ENCODE measurements at regions not wholly inside any gene's neighbourhood (a gene's known extent, or its start where the extent isn't known, plus 50 kb on each side); places are given as distances from the start of the nearest gene placed in this dataset.
A peak's percentile ranks its signal among the peaks of the same experiment; 100 is the strongest.

DNA sequence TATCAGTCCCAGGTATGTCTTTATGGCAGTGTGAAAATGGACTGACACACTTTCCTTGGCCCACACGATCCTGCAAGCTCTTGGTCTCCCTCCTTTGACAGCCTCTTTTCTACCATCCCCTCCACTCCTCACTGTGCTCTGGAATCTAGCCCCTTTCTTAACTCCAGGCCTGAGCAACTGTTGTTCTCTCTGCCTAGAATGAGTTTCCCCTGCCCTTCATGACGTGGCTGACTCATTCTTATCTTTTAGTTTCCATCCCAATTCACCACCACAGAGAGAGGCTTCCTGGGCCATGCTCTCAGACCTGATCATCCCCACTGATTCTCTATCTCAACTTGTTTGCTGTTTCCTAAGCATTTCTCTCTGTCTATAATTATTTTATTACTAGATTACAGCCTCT lies 157.4 kb upstream of the HMGA2 start:
- no peak for FAIRE-seq

DNA sequence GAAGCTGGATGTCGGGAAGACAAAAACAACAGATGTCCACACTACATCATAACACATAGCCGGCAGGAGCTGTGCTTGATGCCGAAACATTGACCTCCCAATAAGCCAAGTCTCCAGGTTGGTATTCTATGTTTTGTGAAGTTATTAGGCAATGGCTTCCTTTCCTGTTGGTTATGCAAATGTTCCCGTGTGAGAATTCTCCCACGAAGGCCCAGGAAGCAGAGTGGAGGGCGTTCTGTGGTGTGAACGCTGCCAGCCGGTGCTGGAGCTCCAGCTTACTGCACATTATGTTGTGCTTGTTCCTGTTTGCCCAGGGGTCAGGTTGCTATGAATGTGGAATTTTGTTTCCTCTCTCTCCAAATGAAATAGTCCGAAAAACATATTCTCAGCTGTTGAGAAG lies 156.4 kb upstream of the HMGA2 start:
- H3K9me3 Mint-ChIP-seq (ENCODE audit: unreplicated experiment), result peaks cover 15% of the 10 kb centered on the region
- Histone ChIP-seq H3K79me2 (ENCODE audit: insufficient read depth, low read length) (no peaks in the 10 kb centered on the region), H3K9ac (ENCODE audit: low read length) (no peak overlapping the region), H3K36me3 (ENCODE audit: insufficient read depth, low read length) (no peaks in the 10 kb centered on the region), H3K4me1 (ENCODE audit: insufficient read depth, low read length) (peaks cover 36% of the 10 kb centered on the region), H4K20me1 (ENCODE audit: insufficient read depth, low read length) (no peaks in the 10 kb centered on the region), H3K4me3 (ENCODE audit: insufficient read depth, low read depth, low read length) (no peak overlapping the region), H3K9me3 (ENCODE audit: insufficient read depth, low read depth, low read length) (peaks cover 5% of the 10 kb centered on the region), H3K27ac (ENCODE audit: low read depth, low read length) (no peak overlapping the region), H2AFZ (ENCODE audit: low read depth, low read length) (no peak overlapping the region), H3K4me2 (ENCODE audit: low read length) (no peak overlapping the region), H3K27me3 (ENCODE audit: insufficient read depth, low read length) (no peaks in the 10 kb centered on the region)
- no peaks in the 10 kb centered on the region for H3K27me3 Mint-ChIP-seq (ENCODE audit: low read depth, unreplicated experiment)
- H3K4me1 Mint-ChIP-seq (ENCODE audit: low read depth, unreplicated experiment), result peaks cover 38% of the 10 kb centered on the region
- no peak overlapping the region for H3K27ac Mint-ChIP-seq (ENCODE audit: unreplicated experiment)
- TF ChIP-seq, protein P1, sequence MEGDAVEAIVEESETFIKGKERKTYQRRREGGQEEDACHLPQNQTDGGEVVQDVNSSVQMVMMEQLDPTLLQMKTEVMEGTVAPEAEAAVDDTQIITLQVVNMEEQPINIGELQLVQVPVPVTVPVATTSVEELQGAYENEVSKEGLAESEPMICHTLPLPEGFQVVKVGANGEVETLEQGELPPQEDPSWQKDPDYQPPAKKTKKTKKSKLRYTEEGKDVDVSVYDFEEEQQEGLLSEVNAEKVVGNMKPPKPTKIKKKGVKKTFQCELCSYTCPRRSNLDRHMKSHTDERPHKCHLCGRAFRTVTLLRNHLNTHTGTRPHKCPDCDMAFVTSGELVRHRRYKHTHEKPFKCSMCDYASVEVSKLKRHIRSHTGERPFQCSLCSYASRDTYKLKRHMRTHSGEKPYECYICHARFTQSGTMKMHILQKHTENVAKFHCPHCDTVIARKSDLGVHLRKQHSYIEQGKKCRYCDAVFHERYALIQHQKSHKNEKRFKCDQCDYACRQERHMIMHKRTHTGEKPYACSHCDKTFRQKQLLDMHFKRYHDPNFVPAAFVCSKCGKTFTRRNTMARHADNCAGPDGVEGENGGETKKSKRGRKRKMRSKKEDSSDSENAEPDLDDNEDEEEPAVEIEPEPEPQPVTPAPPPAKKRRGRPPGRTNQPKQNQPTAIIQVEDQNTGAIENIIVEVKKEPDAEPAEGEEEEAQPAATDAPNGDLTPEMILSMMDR (IDR thresholded peaks at IDR 0.05; ENCODE audit: insufficient read depth, low read depth, low read length), result no peak
- no peak for TF ChIP-seq EZH2 (IDR thresholded peaks at IDR 0.05; ENCODE audit: insufficient read depth, low read length)
- FAIRE-seq (no peak), DNase-seq (ENCODE audit: low read depth) (no peak)
- H3K4me3 Mint-ChIP-seq (ENCODE audit: unreplicated experiment), result no peak overlapping the region
- H3K36me3 Mint-ChIP-seq (ENCODE audit: low read depth, unreplicated experiment), result no peaks in the 10 kb centered on the region

More for the DNA sequence above, 157.4 kb upstream of the HMGA2 start:
- peaks cover 5% of the 10 kb centered on the region for H3K9me3 ChIP-seq (ENCODE audit: insufficient read depth, low read depth, low read length)
- peak overlapping the region; percentile 7 for H2AFZ ChIP-seq (ENCODE audit: low read depth, low read length)
- Mint-ChIP-seq H3K27me3 (ENCODE audit: low read depth, unreplicated experiment) (no peaks in the 10 kb centered on the region), H3K9me3 (ENCODE audit: unreplicated experiment) (peaks cover 15% of the 10 kb centered on the region), H3K27ac (ENCODE audit: unreplicated experiment) (no peak overlapping the region), H3K36me3 (ENCODE audit: low read depth, unreplicated experiment) (no peaks in the 10 kb centered on the region), H3K4me1 (ENCODE audit: low read depth, unreplicated experiment) (peaks cover 34% of the 10 kb centered on the region), H3K4me3 (ENCODE audit: unreplicated experiment) (no peak overlapping the region)
- no peaks in the 10 kb centered on the region for H3K27me3 ChIP-seq (ENCODE audit: insufficient read depth, low read length)
- no peaks in the 10 kb centered on the region for H4K20me1 ChIP-seq (ENCODE audit: insufficient read depth, low read length)
- peaks cover 37% of the 10 kb centered on the region for H3K4me1 ChIP-seq (ENCODE audit: insufficient read depth, low read length)
- H3K4me2 ChIP-seq (ENCODE audit: low read length), result no peak overlapping the region
- H3K36me3 ChIP-seq (ENCODE audit: insufficient read depth, low read length), result no peaks in the 10 kb centered on the region
- H3K79me2 ChIP-seq (ENCODE audit: insufficient read depth, low read length), result no peaks in the 10 kb centered on the region
- H3K27ac ChIP-seq (ENCODE audit: low read depth, low read length), result peak overlapping the region; percentile 30
- no peak overlapping the region for H3K4me3 ChIP-seq (ENCODE audit: insufficient read depth, low read depth, low read length)
- H3K9ac ChIP-seq (ENCODE audit: low read length), result no peak overlapping the region
- peak; percentile 67 for DNase-seq (ENCODE audit: low read depth)
- no peak for TF ChIP-seq EZH2 (IDR thresholded peaks at IDR 0.05; ENCODE audit: insufficient read depth, low read length)
- TF ChIP-seq, protein P1 (IDR thresholded peaks at IDR 0.05; ENCODE audit: insufficient read depth, low read depth, low read length), result no peak

DNA sequence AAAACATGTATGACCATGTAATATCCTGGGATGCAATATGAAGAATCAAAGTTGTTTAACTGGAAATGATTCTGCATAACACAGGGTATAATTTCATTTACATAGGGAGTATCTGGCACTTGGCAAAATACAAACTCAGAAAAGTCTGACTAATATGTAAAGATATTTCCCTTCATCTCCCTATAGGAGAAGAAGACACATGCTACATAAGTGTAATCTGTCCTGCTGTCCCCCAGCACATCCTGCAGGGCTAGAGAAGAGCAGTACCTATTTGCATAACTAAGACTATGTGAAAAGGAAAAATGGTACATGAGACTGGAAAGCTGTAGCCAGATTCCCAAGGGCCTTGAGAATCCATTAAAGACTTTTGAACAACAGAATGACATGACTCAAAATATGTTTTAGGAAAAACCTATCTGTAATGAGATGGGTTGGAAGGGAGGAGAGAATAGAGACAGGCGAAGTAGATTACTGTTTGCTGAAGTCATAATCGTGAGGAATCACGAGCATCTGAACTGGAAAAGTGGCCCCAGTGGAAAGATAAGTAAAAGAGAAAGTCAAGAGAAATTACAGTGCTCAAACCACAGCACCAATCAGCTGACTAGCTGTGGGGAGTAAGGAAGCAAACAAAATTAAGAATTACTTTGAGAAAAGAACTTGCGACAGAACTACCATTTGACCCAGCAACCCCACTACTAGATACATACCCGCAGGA lies 155.1 kb upstream of the HMGA2 start:
- no peak overlapping the region for H3K9ac ChIP-seq (ENCODE audit: low read length)
- H3K4me1 ChIP-seq (ENCODE audit: insufficient read depth, low read length), result peaks cover 24% of the 10 kb centered on the region
- no peak for DNase-seq (ENCODE audit: low read depth)
- H3K4me2 ChIP-seq (ENCODE audit: low read length), result no peak overlapping the region
- H4K20me1 ChIP-seq (ENCODE audit: insufficient read depth, low read length), result no peaks in the 10 kb centered on the region
- no peaks in the 10 kb centered on the region for H3K36me3 ChIP-seq (ENCODE audit: insufficient read depth, low read length)
- H3K36me3 Mint-ChIP-seq (ENCODE audit: low read depth, unreplicated experiment), result no peaks in the 10 kb centered on the region
- TF ChIP-seq, protein P1 (IDR thresholded peaks at IDR 0.05; ENCODE audit: insufficient read depth, low read depth, low read length), result no peak
- TF ChIP-seq EZH2 (IDR thresholded peaks at IDR 0.05; ENCODE audit: insufficient read depth, low read length), result no peak
- H3K27me3 Mint-ChIP-seq (ENCODE audit: low read depth, unreplicated experiment), result no peaks in the 10 kb centered on the region
- H3K9me3 Mint-ChIP-seq (ENCODE audit: unreplicated experiment), result peaks cover 9% of the 10 kb centered on the region
- no peak overlapping the region for H3K27ac Mint-ChIP-seq (ENCODE audit: unreplicated experiment)
- no peak overlapping the region for H3K4me3 Mint-ChIP-seq (ENCODE audit: unreplicated experiment)
- no peak overlapping the region for H3K4me3 ChIP-seq (ENCODE audit: insufficient read depth, low read depth, low read length)
- H2AFZ ChIP-seq (ENCODE audit: low read depth, low read length), result no peak overlapping the region
- H3K79me2 ChIP-seq (ENCODE audit: insufficient read depth, low read length), result no peaks in the 10 kb centered on the region
- peak overlapping the region; percentile 28 for H3K27ac ChIP-seq (ENCODE audit: low read depth, low read length)
- peaks cover 5% of the 10 kb centered on the region for H3K9me3 ChIP-seq (ENCODE audit: insufficient read depth, low read depth, low read length)
- no peaks in the 10 kb centered on the region for H3K27me3 ChIP-seq (ENCODE audit: insufficient read depth, low read length)
- no peak for FAIRE-seq
- peaks cover 36% of the 10 kb centered on the region for H3K4me1 Mint-ChIP-seq (ENCODE audit: low read depth, unreplicated experiment)

Measured in astrocyte (in vitro differentiated cells and primary cell).